Mesenchymal stem cell (in vitro differentiated cells and primary cell): ENCODE measurements at regions not wholly inside any gene's neighbourhood (a gene's known extent, or its start where the extent isn't known, plus 50 kb on each side); places are given as distances from the start of the nearest gene placed in this dataset.
"Not testable (repeated sequence)": the region's sequence is repeated elsewhere in the genome, so short reads cannot be mapped to it uniquely, and the experiment has no call there.

Experiments
- DNase-seq: peaks from one replicate; pipeline ENCODE4 v3.0.0-alpha.2; 2013
- H2AFZ ChIP-seq: one replicate; pipeline ENCODE4 v1.6.1; 2013; ENCODE audit warnings: low read depth, mild to moderate bottlenecking, control low read depth, inconsistent platforms, low read length, moderate library complexity
- H2AK5ac ChIP-seq: 2 replicates; pipeline ENCODE4 v1.6.1; 2013; ENCODE audit warnings: low read length, moderate library complexity, mild to moderate bottlenecking, inconsistent platforms; ENCODE audit not compliant: severe bottlenecking
- H2BK120ac ChIP-seq: one replicate; pipeline ENCODE4 v1.6.1; 2013; ENCODE audit warnings: low read depth, mild to moderate bottlenecking, inconsistent platforms, low read length, moderate library complexity
- H2BK12ac ChIP-seq, 2 experiments: one replicate each; pipeline ENCODE4 v1.6.1; 2013; ENCODE audit warnings: inconsistent platforms in 2 of 2, low read length in 2 of 2, mild to moderate bottlenecking in 2 of 2, moderate library complexity in 2 of 2, control low read depth in 1 of 2
- H2BK15ac ChIP-seq: one replicate; pipeline ENCODE4 v1.6.1; 2013; ENCODE audit warnings: mild to moderate bottlenecking, low read depth, inconsistent platforms; ENCODE audit not compliant: poor library complexity, severe bottlenecking
- H2BK5ac ChIP-seq: 2 replicates; pipeline ENCODE4 v1.6.1; 2013; ENCODE audit warnings: low read depth, mild to moderate bottlenecking, low read length, control low read depth, inconsistent platforms; ENCODE audit not compliant: poor library complexity, severe bottlenecking
- H3K14ac ChIP-seq, 2 experiments: one replicate each; pipeline ENCODE4 v1.6.1; 2013; ENCODE audit warnings: inconsistent platforms in 2 of 2, low read length in 2 of 2, control low read depth in 1 of 2, mild to moderate bottlenecking in 1 of 2, moderate library complexity in 1 of 2
- H3K18ac ChIP-seq, 2 experiments: one replicate each; pipeline ENCODE4 v1.6.1; 2013; ENCODE audit warnings: inconsistent platforms in 2 of 2, low read length in 2 of 2, control low read depth in 1 of 2, low read depth in 1 of 2, mild to moderate bottlenecking in 1 of 2
- H3K23ac ChIP-seq, 2 experiments: one replicate each; pipeline ENCODE4 v1.6.1; 2013; ENCODE audit warnings: inconsistent platforms in 2 of 2, low read length in 2 of 2, mild to moderate bottlenecking in 2 of 2, moderate library complexity in 2 of 2, control low read depth in 1 of 2
- H3K27ac ChIP-seq: 2 replicates; pipeline ENCODE4 v1.5.1; 2013; ENCODE audit warnings: mild to moderate bottlenecking, moderate library complexity, low read length, control low read depth, inconsistent platforms; ENCODE audit not compliant: poor library complexity, severe bottlenecking
- H3K27me3 ChIP-seq, 2 experiments: 2 replicates each; pipeline versions ENCODE4 v1.6.1 to v1.7.0; 2013; ENCODE audit warnings: low read length in 2 of 2, mild to moderate bottlenecking in 2 of 2, moderate library complexity in 2 of 2, control low read depth in 1 of 2, inconsistent platforms in 1 of 2; ENCODE audit not compliant: control insufficient read depth in 1 of 2, insufficient read depth in 1 of 2
- H3K36me3 ChIP-seq, 2 experiments: 2 replicates each; pipeline versions ENCODE4 v1.6.1 to v1.7.0; 2013; ENCODE audit warnings: low read length in 2 of 2, control low read depth in 1 of 2, inconsistent platforms in 1 of 2, low read depth in 1 of 2, mild to moderate bottlenecking in 1 of 2; ENCODE audit not compliant: insufficient read depth in 2 of 2, control insufficient read depth in 1 of 2
- H3K4ac ChIP-seq, 2 experiments: one replicate each; pipeline ENCODE4 v1.6.1; 2013; ENCODE audit warnings: inconsistent platforms in 2 of 2, low read length in 2 of 2, mild to moderate bottlenecking in 2 of 2, moderate library complexity in 2 of 2, control low read depth in 1 of 2, low read depth in 1 of 2
- H3K4me1 ChIP-seq: 2 replicates; pipeline ENCODE4 v1.6.1; 2013; ENCODE audit warnings: low read depth, low read length, control low read depth; ENCODE audit not compliant: control insufficient read depth, insufficient read depth
- H3K4me2 ChIP-seq: 2 replicates; pipeline ENCODE4 v1.6.1; 2013; ENCODE audit warnings: low read length, mild to moderate bottlenecking, inconsistent platforms; ENCODE audit not compliant: poor library complexity, severe bottlenecking
- H3K4me3 ChIP-seq, 2 experiments: 2 replicates each; pipeline versions ENCODE4 v1.5.1 to v1.7.0; 2013; ENCODE audit warnings: low read length in 2 of 2, mild to moderate bottlenecking in 2 of 2, control low read depth in 1 of 2, low read depth in 1 of 2; ENCODE audit not compliant: insufficient read depth in 1 of 2
- H3K79me1 ChIP-seq: replicated peaks from 2 replicates; pipeline ENCODE4 v1.6.1; 2013; ENCODE audit warnings: mild to moderate bottlenecking, control low read depth, low read length, inconsistent platforms; ENCODE audit not compliant: poor library complexity, severe bottlenecking
- H3K9ac ChIP-seq: 2 replicates; pipeline ENCODE4 v1.7.0; 2013; ENCODE audit warnings: mild to moderate bottlenecking, low read length, moderate library complexity
- H3K9me3 ChIP-seq: 2 replicates; pipeline ENCODE4 v1.7.0; 2013; ENCODE audit warnings: mild to moderate bottlenecking, low read length; ENCODE audit not compliant: control insufficient read depth
- H4K8ac ChIP-seq: one replicate; pipeline ENCODE4 v1.6.1; 2013; ENCODE audit warnings: inconsistent platforms, mild to moderate bottlenecking, low read length, moderate library complexity
- H4K91ac ChIP-seq: one replicate; pipeline ENCODE4 v1.6.1; 2013; ENCODE audit warnings: mild to moderate bottlenecking, low read length, inconsistent platforms
- WGBS: methylation state at CpG from one replicate; pipeline ENCODE4 v1.1.7; 2013; ENCODE audit warnings: mixed read lengths; 5-methylcytosine and 5-hydroxymethylcytosine counted together

GRCh38 chr4:27075603-27076002, 215.0 kb downstream of the STIM2 start:
- not testable (repeated sequence) for H3K23ac ChIP-seq, H3K36me3 ChIP-seq, H3K4me1 ChIP-seq, H2AK5ac ChIP-seq, H3K4me3 ChIP-seq, H3K9ac ChIP-seq, H2BK12ac ChIP-seq, H3K18ac ChIP-seq, H3K14ac ChIP-seq, H3K9me3 ChIP-seq, H3K27ac ChIP-seq, H2BK120ac ChIP-seq, H2BK15ac ChIP-seq, H4K91ac ChIP-seq, H2AFZ ChIP-seq, H3K4me2 ChIP-seq, H2BK5ac ChIP-seq, H4K8ac ChIP-seq, DNase-seq, H3K4ac ChIP-seq, H3K79me1 ChIP-seq
- WGBS = 71% methylated on average over 13 of the region's 15 CpGs
- peaks cover 8 to 14% of the 10 kb centered on the region in 2 experiments for H3K27me3 ChIP-seq

DNA sequence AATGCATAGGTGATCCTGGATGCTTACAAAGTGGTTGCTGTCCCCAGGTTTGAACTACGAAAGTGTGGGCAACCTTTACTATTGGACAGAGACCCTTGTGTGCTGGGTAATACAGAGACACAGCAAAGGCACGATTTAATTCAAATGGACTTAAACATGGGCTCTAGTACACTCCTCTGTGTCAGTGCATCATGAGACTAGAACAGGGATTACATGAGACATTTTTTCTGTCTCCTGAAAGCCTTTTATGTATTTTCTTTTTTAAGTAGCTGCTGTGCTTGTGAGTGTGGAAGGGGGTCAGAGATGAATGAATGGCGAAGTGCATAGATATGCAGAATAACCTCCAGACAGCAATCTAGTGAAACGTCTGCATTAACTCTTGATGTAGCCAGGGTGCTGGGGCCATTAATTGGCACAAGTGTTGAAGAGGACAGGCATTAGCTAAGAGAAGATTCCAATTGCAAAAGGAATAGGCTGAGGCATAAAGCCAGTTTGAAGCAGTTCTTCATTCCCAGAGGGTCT, 218.4 kb downstream of the STIM2 start:
- H3K4me2 ChIP-seq = no peak overlapping the region
- no peak overlapping the region for H2BK12ac ChIP-seq
- H3K14ac ChIP-seq = no peak overlapping the region
- no peak overlapping the region for H3K18ac ChIP-seq
- no peak overlapping the region for H2BK120ac ChIP-seq
- H3K4me3 ChIP-seq = no peak overlapping the region
- H3K27ac ChIP-seq = no peak overlapping the region
- H3K23ac ChIP-seq = no peak overlapping the region
- no peak overlapping the region for H4K91ac ChIP-seq
- no peak overlapping the region for H2AK5ac ChIP-seq
- no peak overlapping the region for H3K9ac ChIP-seq
- peaks cover 41% of the 10 kb centered on the region in 2 experiments for H3K27me3 ChIP-seq
- 41% methylated on average over 4 of the region's 4 CpGs for WGBS
- no peak overlapping the region for H2BK15ac ChIP-seq
- no peaks in the 10 kb centered on the region for H3K4me1 ChIP-seq
- no peak overlapping the region for H3K4ac ChIP-seq
- H3K36me3 ChIP-seq = no peaks in the 10 kb centered on the region
- no peak overlapping the region for H2AFZ ChIP-seq
- no peaks in the 10 kb centered on the region for H3K9me3 ChIP-seq
- no peak overlapping the region for H2BK5ac ChIP-seq
- H4K8ac ChIP-seq = no peak overlapping the region
- no peak for DNase-seq
- H3K79me1 ChIP-seq = no peaks in the 10 kb centered on the region

GRCh38 chr4:27081675-27082586, 221.3 kb downstream of the STIM2 start:
- H3K9ac ChIP-seq = no peak overlapping the region
- H3K4me3 ChIP-seq = no peak overlapping the region
- H3K4me1 ChIP-seq = peaks cover 2% of the 10 kb centered on the region
- DNase-seq = no peak
- no peak overlapping the region for H4K91ac ChIP-seq
- H3K36me3 ChIP-seq = no peaks in the 10 kb centered on the region
- H3K4me2 ChIP-seq = no peak overlapping the region
- H2AFZ ChIP-seq = no peak overlapping the region
- H2BK15ac ChIP-seq = no peak overlapping the region
- H3K18ac ChIP-seq = no peak overlapping the region
- no peak overlapping the region for H3K14ac ChIP-seq
- WGBS = 84% methylated on average over 5 of the region's 6 CpGs
- no peaks in the 10 kb centered on the region for H3K79me1 ChIP-seq
- peaks cover 66% of the 10 kb centered on the region in 2 experiments for H3K27me3 ChIP-seq
- H2BK120ac ChIP-seq = no peak overlapping the region
- H2BK5ac ChIP-seq = no peak overlapping the region
- no peak overlapping the region for H2AK5ac ChIP-seq
- no peaks in the 10 kb centered on the region for H3K9me3 ChIP-seq
- H3K4ac ChIP-seq = no peak overlapping the region
- H4K8ac ChIP-seq = no peak overlapping the region
- H2BK12ac ChIP-seq = no peak overlapping the region
- H3K23ac ChIP-seq = no peak overlapping the region
- H3K27ac ChIP-seq = no peak overlapping the region

DNA sequence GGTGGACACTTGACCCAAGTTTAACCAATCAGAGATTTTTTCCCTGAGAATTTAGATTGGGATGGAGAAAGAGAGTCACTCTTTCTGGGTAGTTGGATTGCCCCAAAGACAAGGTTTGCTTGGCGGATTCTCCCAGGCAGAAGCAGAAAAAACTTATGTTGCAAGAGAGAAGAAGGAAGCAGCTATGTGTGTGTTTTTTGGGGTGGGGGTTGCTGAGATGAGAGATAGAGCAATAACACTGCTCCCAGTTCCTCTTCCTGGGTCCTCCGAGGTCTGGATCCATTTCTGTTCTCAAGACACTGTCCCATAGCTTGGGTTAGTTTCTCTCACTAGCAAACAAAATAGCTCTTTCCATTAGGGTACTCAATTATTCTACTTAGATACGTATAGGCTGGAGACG, 222.1 kb downstream of the STIM2 start:
- Histone ChIP-seq H3K4me3 (no peak overlapping the region), H4K8ac (no peak overlapping the region), H3K18ac (no peak overlapping the region), H3K4ac (no peak overlapping the region), H3K9me3 (no peaks in the 10 kb centered on the region), H3K4me1 (peaks cover 2% of the 10 kb centered on the region), H3K23ac (no peak overlapping the region), H3K9ac (no peak overlapping the region), H3K79me1 (no peaks in the 10 kb centered on the region), H2BK12ac (no peak overlapping the region), H2BK120ac (no peak overlapping the region), H2BK5ac (no peak overlapping the region), H3K4me2 (no peak overlapping the region), H2BK15ac (no peak overlapping the region), H4K91ac (no peak overlapping the region), H2AFZ (no peak overlapping the region), H3K27me3 (peaks cover 66 to 74% of the 10 kb centered on the region in 2 experiments), H3K14ac (no peak overlapping the region), H2AK5ac (no peak overlapping the region), H3K27ac (no peak overlapping the region), H3K36me3 (no peaks in the 10 kb centered on the region)
- no peak for DNase-seq
- WGBS = 100% methylated on average over 3 of the region's 4 CpGs
